HG03354 (cell line): ENCODE measurements at regions not wholly inside any gene's neighbourhood (a gene's known extent, or its start where the extent isn't known, plus 50 kb on each side); places are given as distances from the start of the nearest gene placed in this dataset.
"Not testable (repeated sequence)": the region's sequence is repeated elsewhere in the genome, so short reads cannot be mapped to it uniquely, and the experiment has no call there.

Experiments used
- ATAC-seq: cut with Tn5 transposase; IDR thresholded peaks from one replicate; pipeline ENCODE4 v1.9.1; 2021; ENCODE audit warnings: mild to moderate bottlenecking; ENCODE audit not compliant: unreplicated experiment, poor library complexity, severe bottlenecking

DNA sequence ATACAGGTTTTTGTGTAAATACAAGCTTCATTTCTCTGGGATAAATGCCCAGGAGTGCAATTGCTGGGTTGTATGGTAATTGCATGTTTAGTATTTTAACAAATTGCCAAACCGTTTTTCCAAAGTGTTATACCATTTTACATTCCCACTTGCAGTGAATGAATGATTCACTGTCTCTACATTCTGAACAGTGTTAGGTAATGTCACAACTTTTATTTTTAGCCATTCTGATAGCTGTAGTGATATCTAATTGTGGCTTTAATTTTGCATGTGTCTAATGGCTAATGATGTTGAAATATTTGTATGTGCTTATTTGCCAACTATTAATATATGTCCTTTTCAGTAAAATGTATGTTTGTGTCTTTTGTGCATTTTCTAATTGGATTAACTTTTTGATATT is 156.9 kb upstream of the CES5A start:
- no peak for ATAC-seq

DNA sequence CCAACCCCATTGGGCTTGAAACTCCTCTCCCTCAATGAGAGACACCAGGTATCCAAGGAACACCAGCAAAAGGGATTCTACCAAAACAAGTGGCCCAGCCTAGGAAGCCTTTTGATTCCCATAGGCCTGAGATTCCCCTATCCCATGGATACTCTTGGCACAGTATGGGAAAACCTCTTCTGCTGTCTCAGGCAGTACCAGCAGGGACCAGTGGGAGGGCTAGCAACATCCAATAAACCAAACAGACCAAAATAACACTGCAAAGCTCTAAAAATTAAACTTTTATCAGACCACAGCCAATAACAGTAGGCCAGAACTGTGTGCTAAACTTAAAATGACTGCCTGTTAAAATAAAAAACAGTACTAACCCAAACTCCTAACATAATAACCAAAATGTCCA is 153.9 kb upstream of the CES5A start:
- no peak for ATAC-seq

DNA sequence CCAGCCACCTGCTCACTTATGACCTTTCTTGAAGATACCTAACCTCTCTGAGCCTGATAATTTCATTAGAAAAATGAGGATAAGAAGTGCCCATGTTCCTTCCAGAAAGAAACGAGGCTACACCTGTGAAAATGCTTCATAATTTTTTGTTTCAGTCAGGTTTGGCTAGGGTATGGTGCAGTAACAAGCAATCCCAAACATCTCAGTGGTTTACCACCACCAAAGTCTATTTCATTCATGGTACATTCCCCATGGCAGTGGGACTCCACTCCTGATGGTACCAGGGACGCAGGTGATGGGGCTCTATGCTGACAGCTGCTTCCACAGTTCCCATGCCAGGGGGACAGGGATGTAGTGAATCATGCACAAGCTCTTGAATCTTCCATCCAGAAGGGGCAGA is 147.6 kb upstream of the CES5A start:
- ATAC-seq, result no peak

DNA sequence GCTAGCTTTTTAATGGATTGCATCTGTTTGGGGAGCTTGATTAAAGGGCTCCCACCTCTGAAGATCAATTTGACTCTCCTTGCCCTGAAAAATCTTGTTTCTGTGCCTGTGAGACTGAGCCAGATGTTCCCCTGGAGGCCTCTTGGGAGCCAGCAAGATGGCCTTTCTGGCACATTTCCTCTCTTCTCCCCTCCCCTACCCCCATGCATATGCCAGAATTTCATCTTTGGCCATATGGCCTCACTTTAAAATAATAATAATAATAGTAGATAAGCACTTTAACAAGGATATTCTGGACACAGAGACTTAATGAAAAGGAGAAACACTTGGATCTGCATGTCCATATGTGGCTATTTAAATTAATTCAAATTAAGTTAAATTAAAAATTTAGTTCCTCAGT is 144.1 kb upstream of the CES5A start:
- ATAC-seq, result no peak

GRCh38 chr16:56013962-56014552 is 138.9 kb upstream of the CES5A start:
- ATAC-seq, result no peak

- no peak for ATAC-seq
These were observed 137.3 kb upstream of the CES5A start for GRCh38 chr16:56012482-56012811.

- ATAC-seq, result no peak
These were observed 136.8 kb upstream of the CES5A start for GRCh38 chr16:56011808-56012481.

- no peak for ATAC-seq
These were observed 130.8 kb upstream of the CES5A start for GRCh38 chr16:56005958-56006357.

DNA sequence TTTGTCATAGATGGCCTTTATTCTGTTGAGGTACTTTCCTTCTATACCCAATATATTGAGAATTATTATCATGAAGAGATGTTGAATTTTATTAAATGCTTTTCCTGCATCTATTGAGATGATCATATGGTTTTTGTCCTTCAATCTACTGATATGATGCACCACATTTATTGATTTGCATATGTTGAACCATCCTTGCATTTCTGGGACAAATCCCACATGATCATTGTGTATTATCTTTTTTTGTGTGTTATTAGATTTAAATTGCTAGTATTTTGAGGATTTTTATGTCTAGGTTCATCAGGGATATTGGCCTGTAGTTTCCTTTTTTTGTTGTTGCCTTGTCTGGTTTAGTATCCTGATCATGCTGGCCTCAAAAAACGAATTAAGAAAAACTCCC is 124.5 kb upstream of the CES5A start:
- no peak for ATAC-seq

GRCh38 chr16:55993088-55993487 is 117.9 kb upstream of the CES5A start:
- no peak for ATAC-seq

GRCh38 chr16:55992551-55992950 is 117.4 kb upstream of the CES5A start:
- ATAC-seq, result no peak

DNA sequence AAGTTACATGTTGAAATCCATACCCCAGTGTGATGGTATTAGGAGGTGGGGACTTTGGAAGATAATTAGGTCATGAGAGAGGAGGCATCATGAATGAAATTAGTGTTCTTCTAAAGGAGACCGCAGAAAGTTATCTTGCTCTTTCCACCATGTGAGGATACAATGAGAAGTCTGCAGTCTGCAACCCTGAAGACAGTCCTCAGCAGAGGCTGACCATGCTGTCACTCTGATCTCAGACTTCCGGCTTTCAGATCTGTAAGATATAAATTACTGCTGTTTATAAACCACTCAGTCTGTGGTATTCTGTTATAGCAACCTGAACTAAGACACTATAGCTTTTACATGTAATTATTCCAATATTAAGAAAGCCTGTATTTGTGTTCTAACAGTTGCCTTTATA is 116.7 kb upstream of the CES5A start:
- no peak for ATAC-seq

GRCh38 chr16:55989569-55989907 is 114.4 kb upstream of the CES5A start:
- no peak for ATAC-seq

- ATAC-seq, result not testable (repeated sequence)
These were observed 113.8 kb upstream of the CES5A start for GRCh38 chr16:55988850-55989568.

DNA sequence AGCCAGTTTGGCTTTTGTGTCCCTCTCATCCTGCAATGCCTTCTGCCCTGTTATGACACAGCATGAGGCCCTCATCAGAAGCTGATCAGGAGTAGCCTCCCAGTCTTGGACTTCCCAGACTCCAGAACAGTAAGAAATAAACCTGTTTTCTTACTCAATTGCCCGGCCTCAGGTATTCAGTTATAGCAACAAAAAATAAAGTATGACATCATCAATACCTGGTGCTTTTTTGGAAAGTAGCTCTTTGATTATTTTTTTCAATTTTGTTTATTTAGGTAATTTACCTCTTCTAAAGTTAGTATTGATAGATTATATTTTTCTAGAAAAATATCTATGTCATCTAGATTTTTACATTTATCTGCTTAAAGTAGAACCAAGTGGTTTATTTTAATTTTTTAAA is 112.8 kb upstream of the CES5A start:
- ATAC-seq, result no peak

DNA sequence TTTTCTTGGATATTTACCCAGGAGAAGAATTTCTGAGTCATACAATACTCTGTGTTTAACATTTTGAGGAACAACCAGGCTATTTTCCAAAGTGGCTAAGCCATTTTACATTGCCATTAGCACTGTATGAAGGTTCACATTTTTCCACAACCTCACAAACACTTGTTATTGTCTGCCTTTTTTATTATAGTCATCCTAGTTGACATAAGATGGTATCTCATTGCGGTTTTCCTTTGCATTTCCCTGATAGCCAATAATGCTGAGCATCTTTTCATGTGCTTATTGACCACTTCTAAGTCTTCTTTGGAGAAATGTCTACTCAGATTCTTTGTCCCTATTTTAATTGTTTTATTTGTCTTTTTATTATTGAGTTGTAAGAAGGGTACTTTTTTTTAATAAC is 107.4 kb upstream of the CES5A start:
- no peak for ATAC-seq

DNA sequence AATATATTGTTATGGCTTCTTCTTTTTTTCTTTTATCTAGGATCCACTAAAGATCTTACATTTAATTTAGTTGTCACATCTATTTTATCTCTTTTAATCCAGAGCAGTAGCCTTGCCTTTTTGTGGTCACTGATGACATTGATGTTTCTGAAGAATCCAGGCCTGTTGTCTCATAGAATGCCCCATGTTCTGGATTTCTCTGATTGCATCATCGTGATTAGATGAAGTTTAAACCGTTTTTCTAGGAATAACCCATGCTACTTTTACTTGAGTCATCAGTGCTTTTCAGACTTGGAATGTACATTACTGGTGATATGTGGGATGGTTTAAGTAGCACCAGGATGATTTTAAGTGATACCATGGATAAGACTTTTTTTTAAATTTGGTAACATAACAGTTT is 106.4 kb upstream of the CES5A start:
- ATAC-seq, result no peak

- no peak for ATAC-seq
These were observed 101.6 kb upstream of the CES5A start for GRCh38 chr16:55976815-55977214.

GRCh38 chr16:55971447-55971846 is 96.3 kb upstream of the CES5A start:
- no peak for ATAC-seq

DNA sequence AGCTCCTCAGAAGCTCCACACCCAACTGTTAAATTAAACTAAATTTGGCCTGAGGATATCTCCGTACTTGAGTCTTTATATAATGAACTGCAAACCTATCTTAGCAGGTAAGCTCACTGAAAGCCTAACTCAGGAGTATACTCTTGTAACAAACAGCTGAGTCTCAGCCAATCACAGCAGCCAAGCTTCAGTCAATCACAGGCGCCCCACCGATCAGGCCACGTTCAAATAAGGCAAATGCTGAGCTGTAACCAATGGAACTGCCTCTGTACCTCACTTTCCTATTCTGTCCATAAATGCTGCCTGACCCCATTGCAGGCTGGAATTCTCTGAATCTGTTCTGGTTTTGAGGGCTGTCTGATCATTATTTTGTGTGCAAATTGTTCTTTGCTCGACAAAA is 93.0 kb upstream of the CES5A start:
- no peak for ATAC-seq

DNA sequence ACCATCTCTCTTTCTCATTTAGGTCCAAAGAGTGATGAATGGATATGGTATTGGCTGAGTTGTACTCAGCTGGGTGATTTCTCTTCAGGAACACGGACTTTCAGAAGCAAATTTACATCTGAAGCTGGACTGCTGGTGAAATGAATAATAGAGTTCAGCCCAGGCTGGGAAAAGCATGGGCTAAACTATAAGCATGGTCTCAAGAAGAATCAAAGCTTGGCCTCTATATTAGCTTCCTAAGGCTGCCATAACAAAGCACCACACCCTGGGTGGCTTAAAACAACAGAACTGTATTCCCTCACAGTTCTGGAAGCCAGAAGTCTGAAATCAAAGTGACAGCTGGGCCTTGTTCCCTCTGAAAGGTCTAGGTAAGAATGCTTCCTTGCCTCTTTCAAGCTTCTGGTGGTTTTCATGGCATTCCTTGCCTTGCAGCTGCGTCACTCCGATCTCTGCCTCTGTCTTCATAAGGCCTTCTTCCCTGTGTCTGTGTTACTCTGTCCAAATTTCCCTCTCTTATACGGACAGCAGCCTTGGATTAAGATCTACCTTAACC is 89.8 kb upstream of the CES5A start:
- ATAC-seq, result no peak
